Mesothelial cell of epicardium (in vitro differentiated cells): ENCODE measurements at regions not wholly inside any gene's neighbourhood (a gene's known extent, or its start where the extent isn't known, plus 50 kb on each side); places are given as distances from the start of the nearest gene placed in this dataset.

Experiments used
- DNase-seq, 2 experiments: peaks; one replicate each; pipeline ENCODE4 v3.0.0; 2021; ENCODE audit warnings: low spot score in 2 of 2; ENCODE audit not compliant: unreplicated experiment in 2 of 2
- H3K27ac Mint-ChIP-seq: 2 replicates; pipeline ENCODE4 v1.8.0; 2021; ENCODE audit warnings: mixed read lengths
- H3K27me3 Mint-ChIP-seq: 2 replicates; pipeline ENCODE4 v1.8.0; 2021; ENCODE audit warnings: low read depth, mixed read lengths
- H3K36me3 Mint-ChIP-seq: 2 replicates; pipeline ENCODE4 v1.8.0; 2021; ENCODE audit warnings: mixed read lengths
- H3K4me1 Mint-ChIP-seq: 2 replicates; pipeline ENCODE4 v1.8.0; 2021; ENCODE audit warnings: mixed read lengths
- H3K4me3 Mint-ChIP-seq: 2 replicates; pipeline ENCODE4 v1.8.0; 2021; ENCODE audit warnings: mild to moderate bottlenecking, moderate library complexity, mixed read lengths
- H3K9me3 Mint-ChIP-seq: 2 replicates; pipeline ENCODE4 v1.8.0; 2021; ENCODE audit warnings: mixed read lengths
- TF ChIP-seq, protein P1 (sequence below): fragments of 200-600 bp; sonication (generic); IDR thresholded peaks from one replicate; pipeline ENCODE4 v1.5.0; 2021; ENCODE audit warnings: antibody characterized with exemption; ENCODE audit not compliant: unreplicated experiment

DNA sequence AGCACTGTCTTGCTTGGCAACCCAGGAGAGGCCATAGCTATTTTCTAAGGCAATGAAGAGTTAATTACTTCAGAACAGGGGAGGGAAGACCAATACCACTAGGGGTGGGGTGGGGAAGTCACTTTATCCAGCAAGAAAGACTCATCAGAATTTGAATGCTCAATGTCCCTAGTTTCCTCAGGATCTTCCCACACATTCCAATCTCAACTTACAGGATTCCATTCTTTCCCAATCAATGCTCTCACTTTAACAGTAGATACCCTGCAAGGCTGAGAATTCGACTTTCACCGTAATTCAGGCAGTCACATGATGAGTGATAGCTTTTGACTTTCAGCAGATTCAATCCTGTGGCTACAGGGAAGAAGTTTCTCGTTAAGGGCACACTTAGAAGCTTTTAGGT lies 526.6 kb upstream of the SEL1L start:
- H3K27me3 Mint-ChIP-seq, result peaks cover 1% of the 10 kb centered on the region
- no peak overlapping the region for H3K27ac Mint-ChIP-seq
- H3K36me3 Mint-ChIP-seq, result no peaks in the 10 kb centered on the region
- no peak overlapping the region for H3K4me3 Mint-ChIP-seq
- H3K4me1 Mint-ChIP-seq, result no peaks in the 10 kb centered on the region
- TF ChIP-seq, protein P1, sequence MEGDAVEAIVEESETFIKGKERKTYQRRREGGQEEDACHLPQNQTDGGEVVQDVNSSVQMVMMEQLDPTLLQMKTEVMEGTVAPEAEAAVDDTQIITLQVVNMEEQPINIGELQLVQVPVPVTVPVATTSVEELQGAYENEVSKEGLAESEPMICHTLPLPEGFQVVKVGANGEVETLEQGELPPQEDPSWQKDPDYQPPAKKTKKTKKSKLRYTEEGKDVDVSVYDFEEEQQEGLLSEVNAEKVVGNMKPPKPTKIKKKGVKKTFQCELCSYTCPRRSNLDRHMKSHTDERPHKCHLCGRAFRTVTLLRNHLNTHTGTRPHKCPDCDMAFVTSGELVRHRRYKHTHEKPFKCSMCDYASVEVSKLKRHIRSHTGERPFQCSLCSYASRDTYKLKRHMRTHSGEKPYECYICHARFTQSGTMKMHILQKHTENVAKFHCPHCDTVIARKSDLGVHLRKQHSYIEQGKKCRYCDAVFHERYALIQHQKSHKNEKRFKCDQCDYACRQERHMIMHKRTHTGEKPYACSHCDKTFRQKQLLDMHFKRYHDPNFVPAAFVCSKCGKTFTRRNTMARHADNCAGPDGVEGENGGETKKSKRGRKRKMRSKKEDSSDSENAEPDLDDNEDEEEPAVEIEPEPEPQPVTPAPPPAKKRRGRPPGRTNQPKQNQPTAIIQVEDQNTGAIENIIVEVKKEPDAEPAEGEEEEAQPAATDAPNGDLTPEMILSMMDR, result no peak
- peaks cover 2% of the 10 kb centered on the region for H3K9me3 Mint-ChIP-seq
- no peak for DNase-seq

DNA sequence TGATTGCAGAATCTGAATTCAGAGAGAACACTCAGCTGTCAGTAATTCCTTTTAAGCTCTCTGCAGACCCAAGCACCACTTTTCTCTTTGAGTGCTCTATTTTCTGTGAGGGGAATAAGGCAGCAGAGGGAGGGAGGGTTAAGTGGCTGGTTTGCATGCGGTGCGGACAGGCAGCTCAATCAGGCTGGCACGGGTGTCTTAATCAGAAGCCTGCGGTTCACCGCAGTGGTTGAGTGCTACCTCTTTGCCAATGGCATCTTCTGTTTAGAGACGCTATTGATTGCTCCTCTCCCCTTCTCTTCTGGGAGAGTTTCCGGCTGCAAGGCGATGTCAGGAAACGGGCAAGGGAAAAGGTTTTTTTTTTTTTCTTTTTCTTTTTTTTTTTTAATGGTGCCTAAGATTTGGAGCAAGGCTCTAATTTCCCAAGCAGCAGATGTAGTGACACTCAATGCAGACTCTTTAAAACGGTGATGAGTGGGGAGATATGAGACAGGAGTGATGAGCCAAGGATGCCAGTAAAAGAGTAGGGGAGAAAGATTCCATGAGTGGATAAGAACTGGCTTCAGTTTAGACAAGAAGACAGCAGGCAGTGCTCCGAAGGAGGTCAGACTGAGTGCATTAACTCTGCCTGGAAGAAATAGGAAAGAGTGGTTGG lies 533.7 kb upstream of the SEL1L start:
- TF ChIP-seq, protein P1, result no peak
- Mint-ChIP-seq H3K9me3 (peaks cover 6% of the 10 kb centered on the region), H3K27me3 (peaks cover 2% of the 10 kb centered on the region), H3K4me3 (no peak overlapping the region), H3K36me3 (no peaks in the 10 kb centered on the region), H3K27ac (no peak overlapping the region), H3K4me1 (no peaks in the 10 kb centered on the region)
- no peak for DNase-seq

DNA sequence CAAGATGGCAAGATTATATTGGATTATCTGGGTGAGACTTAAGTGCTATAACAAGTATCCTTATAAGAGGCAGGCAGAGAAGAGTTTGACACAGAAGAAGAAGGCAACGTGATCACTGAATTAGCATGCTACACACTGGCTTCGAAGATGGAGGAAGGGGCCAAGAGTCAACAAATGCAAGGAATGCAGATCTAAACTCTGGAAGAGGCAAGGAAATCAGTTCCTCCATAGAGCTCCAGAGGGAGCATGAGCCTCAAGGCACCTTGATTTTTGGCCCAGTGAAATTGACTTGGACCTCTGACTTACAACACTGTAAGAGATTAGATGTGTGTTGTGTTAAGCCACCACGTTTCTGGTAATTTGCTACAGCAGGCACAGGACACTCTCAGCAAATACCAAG lies 536.4 kb upstream of the SEL1L start:
- Mint-ChIP-seq H3K9me3 (peaks cover 5% of the 10 kb centered on the region), H3K27ac (no peak overlapping the region), H3K4me1 (no peaks in the 10 kb centered on the region), H3K4me3 (no peak overlapping the region), H3K36me3 (no peaks in the 10 kb centered on the region), H3K27me3 (peaks cover 5% of the 10 kb centered on the region)
- DNase-seq, result no peak
- TF ChIP-seq, protein P1, result no peak

DNA sequence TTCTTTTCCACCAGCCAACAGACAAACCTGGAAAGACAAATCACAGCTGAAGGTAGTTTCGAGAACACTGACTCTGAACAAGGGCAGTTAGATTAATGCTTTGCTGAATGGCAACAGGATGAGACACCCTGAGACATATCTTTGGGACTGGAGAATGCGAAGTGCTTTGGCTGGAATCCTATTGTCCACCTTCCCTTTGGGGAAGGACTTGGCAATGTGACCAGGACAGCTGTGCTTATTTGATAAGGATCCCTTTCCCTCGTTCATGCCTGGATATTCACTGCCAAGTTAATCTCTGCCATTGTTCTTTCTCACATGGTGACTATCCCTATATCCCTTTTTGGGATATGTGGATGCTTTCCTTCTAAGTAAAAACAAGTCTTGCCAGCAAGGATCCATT lies 537.1 kb upstream of the SEL1L start:
- no peaks in the 10 kb centered on the region for H3K36me3 Mint-ChIP-seq
- no peak for DNase-seq
- H3K4me1 Mint-ChIP-seq, result no peaks in the 10 kb centered on the region
- no peak overlapping the region for H3K4me3 Mint-ChIP-seq
- peaks cover 4% of the 10 kb centered on the region for H3K27me3 Mint-ChIP-seq
- H3K27ac Mint-ChIP-seq, result no peak overlapping the region
- no peaks in the 10 kb centered on the region for H3K9me3 Mint-ChIP-seq
- TF ChIP-seq, protein P1, result no peak

DNA sequence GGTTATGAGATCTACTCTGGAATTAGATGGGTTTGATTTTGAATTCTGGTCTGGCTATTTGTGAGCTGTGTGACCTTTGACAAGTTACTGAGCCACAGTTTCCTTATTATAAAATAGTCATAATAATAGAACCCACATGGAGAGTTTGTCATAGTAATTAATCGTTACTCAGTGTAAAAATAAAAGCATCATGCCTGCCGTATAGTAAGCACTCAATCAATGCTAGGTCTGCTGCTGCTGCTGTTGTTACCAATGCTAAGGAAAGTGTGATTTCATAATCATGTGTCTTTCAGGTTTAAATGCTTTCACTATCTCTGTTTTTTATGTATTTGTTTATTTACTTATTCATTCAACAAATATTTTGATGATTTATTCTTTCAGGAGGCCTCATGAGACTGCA lies 539.9 kb upstream of the SEL1L start:
- Mint-ChIP-seq H3K4me1 (no peaks in the 10 kb centered on the region), H3K36me3 (no peaks in the 10 kb centered on the region), H3K27ac (no peak overlapping the region), H3K4me3 (no peak overlapping the region), H3K27me3 (peaks cover 4% of the 10 kb centered on the region), H3K9me3 (no peaks in the 10 kb centered on the region)
- TF ChIP-seq, protein P1, result no peak
- no peak for DNase-seq

DNA sequence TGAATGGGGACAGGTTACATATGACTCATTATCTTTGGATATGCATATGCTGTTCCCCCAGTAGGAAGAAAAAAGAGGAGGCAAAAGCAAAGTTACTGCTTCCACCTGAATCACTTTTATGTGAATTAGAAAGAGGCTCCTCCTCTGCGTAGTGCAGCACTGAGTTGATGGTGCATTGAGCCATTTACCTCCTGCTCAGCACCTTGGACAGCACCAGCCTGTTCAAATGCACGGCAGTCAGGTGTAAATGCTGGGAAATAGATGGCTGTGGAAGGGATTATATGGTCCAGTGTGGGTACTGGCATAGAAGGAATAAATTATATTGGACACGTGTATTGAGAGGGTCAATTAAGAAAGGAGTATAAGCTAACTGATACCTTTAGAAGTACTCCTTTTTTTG lies 541.9 kb upstream of the SEL1L start:
- Mint-ChIP-seq H3K4me1 (no peaks in the 10 kb centered on the region), H3K9me3 (no peaks in the 10 kb centered on the region), H3K27ac (no peak overlapping the region), H3K27me3 (peaks cover 9% of the 10 kb centered on the region), H3K36me3 (no peaks in the 10 kb centered on the region), H3K4me3 (no peak overlapping the region)
- TF ChIP-seq, protein P1, result no peak
- peak; percentile 56 to 82 for DNase-seq
